K562 (cell line): ENCODE measurements at regions not wholly inside any gene's neighbourhood (a gene's known extent, or its start where the extent isn't known, plus 50 kb on each side); places are given as distances from the start of the nearest gene placed in this dataset.

Experiments used
- NFIC ChIP-seq: fragments of 450-650 bp; IDR thresholded peaks from 2 replicates; pipeline ENCODE4 v1.6.1; 2017; ENCODE audit warnings: mild to moderate bottlenecking, inconsistent platforms
- POLR2A ChIP-seq: fragments of 450-650 bp; conservative IDR thresholded peaks from 2 replicates; pipeline ENCODE4 v1.6.1; 2016
- TF ChIP-seq, protein P1 (sequence below), 2 experiments: fragments of 450-650 bp in 1 of 2; sonication (generic) in 1 of 2; formaldehyde crosslinking in 1 of 2; IDR thresholded peaks in 1 of 2; conservative IDR thresholded peaks in 1 of 2; 2 replicates each; pipeline versions ENCODE4 v1.6.1 to v1.8.1; 2016 to 2023; ENCODE audit warnings: mild to moderate bottlenecking in 2 of 2, moderate library complexity in 2 of 2, inconsistent platforms in 1 of 2, missing genetic modification reagents in 1 of 2

DNA sequence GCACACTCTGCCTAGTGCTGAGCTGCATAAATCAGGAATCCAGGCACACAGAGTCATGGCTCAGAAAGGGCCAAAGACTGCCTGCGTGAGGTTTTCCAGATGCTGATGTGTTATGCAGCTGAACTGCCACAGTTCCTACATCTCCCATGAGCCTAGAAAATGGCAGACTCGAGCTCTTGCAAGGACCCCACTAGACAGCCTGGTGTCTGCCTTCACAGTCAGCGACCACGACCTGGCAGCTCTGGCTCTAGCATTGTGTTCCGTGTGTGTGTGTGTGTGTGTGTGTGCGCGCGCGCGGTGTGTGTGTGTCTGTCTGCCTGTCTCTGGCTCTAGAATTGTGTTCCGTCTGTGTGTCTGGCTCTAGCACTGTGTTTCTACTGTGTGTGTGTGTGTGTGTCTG lies 203.6 kb upstream of the AGTR2 start:
- no peak for TF ChIP-seq POLR2A
- TF ChIP-seq, protein P1, sequence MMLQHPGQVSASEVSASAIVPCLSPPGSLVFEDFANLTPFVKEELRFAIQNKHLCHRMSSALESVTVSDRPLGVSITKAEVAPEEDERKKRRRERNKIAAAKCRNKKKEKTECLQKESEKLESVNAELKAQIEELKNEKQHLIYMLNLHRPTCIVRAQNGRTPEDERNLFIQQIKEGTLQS (IDR thresholded peaks at IDR 0.05): no peak
- TF ChIP-seq, protein P1 (CRISPR knock-in tag; conservative IDR thresholded peaks at IDR 0.05): no peak
- no peak for TF ChIP-seq NFIC
